Transverse colon (tissue), 4 donors: ENCODE measurements at regions not wholly inside any gene's neighbourhood (a gene's known extent, or its start where the extent isn't known, plus 50 kb on each side); places are given as distances from the start of the nearest gene placed in this dataset.
"Not testable (repeated sequence)": the region's sequence is repeated elsewhere in the genome, so short reads cannot be mapped to it uniquely, and the experiment has no call there.

Source experiments
- CTCF ChIP-seq, 5 experiments: fragments of 200-600 bp in 3 of 5; fragments of 450-650 bp in 2 of 5; sonication (generic) in 3 of 5; IDR thresholded peaks; 1 replicate in 2 of 5; 2 replicates in 3 of 5; pipeline ENCODE4 v1.5.1; 2016 to 2017; ENCODE audit warnings: antibody characterized with exemption in 5 of 5, inconsistent platforms in 3 of 5, mild to moderate bottlenecking in 2 of 5, moderate library complexity in 1 of 5
- POLR2AphosphoS5 ChIP-seq, 3 donors: sonication (generic); formaldehyde crosslinking; IDR thresholded peaks; one replicate each; pipeline ENCODE4 v1.6.1; 2016; ENCODE audit warnings: antibody characterized with exemption in 3 of 3

DNA sequence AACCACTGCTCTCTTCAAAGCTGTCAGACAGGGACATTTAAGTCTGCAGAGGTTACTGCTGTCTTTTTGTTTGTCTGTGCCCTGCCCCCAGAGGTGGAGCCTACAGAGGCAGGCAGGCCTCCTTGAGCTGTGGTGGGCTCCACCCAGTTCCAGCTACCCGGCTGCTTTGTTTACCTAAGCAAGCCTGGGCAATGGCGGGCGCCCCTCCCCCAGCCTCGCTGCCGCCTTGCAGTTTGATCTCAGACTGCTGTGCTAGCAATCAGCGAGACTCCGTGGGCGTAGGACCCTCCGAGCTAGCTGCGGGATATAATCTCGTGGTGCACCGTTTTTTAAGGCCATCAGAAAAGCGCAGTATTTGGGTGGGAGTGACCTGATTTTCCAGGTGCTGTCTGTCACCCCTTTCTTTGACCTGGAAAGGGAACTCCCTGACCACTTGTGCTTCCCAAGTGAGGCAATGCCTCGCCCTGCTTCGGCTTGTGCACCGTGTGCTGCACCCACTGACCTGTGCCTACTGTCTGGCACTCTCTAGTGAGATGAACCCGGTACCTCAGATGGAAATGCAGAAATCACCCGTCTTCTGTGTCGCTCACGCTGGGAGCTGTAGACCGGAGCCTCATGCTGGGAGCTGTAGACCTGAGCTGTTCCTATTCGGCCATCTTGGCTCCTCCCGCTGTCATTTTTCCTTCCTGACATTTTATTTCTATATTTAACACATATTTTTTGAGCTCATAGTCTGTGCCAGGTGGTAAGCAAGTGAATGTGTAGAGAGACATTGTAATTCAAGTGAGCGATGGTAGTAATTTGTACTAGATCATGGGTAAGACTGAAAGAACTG, 551.5 kb downstream of the RAB38 start:
- TF ChIP-seq CTCF, POLR2AphosphoS5 (IDR thresholded peaks at IDR 0.05): not testable (repeated sequence)
